ENCODE measurements at regions not wholly inside any gene's neighbourhood (a gene's known extent, or its start where the extent isn't known, plus 50 kb on each side); places are given as distances from the start of the nearest gene placed in this dataset.

GRCh38 chr13:67632590-67632989, 402.5 kb upstream of the PCDH9 start (continued):
- no peak for TF ChIP-seq SMARCE1 (IDR thresholded peaks at IDR 0.05)
- TF ChIP-seq NKRF (IDR thresholded peaks at IDR 0.05; ENCODE audit: borderline replicate concordance) = no peak
- TF ChIP-seq, protein P1, sequence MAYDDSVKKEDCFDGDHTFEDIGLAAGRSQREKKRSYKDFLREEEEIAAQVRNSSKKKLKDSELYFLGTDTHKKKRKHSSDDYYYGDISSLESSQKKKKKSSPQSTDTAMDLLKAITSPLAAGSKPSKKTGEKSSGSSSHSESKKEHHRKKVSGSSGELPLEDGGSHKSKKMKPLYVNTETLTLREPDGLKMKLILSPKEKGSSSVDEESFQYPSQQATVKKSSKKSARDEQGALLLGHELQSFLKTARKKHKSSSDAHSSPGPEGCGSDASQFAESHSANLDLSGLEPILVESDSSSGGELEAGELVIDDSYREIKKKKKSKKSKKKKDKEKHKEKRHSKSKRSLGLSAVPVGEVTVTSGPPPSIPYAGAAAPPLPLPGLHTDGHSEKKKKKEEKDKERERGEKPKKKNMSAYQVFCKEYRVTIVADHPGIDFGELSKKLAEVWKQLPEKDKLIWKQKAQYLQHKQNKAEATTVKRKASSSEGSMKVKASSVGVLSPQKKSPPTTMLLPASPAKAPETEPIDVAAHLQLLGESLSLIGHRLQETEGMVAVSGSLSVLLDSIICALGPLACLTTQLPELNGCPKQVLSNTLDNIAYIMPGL (CRISPR knock-in tag; IDR thresholded peaks at IDR 0.05) = no peak
- no peak for TF ChIP-seq STAT6 (CRISPR knock-in tag; IDR thresholded peaks at IDR 0.05)

GRCh38 chr13:67630640-67631039, 400.5 kb upstream of the PCDH9 start:
- no peaks in the 10 kb centered on the region for H3K79me2 ChIP-seq (ENCODE audit: control insufficient read depth, insufficient read depth, low read length)
- ChIA-PET POLR2A (no interaction called here), CTCF (ENCODE audit: low intra/inter-chr PET ratio) (no interaction called here)
- ATAC-seq (no peak), FAIRE-seq (no peak), DNase-seq (ENCODE audit: extremely low read depth in 1 of 4, low spot score in 3 of 4) (no peak)
- WGBS (ENCODE audit: insufficient coverage, low coverage, missing lambda C conversion rate) = 24% methylated on average over 3 of the region's 3 CpGs
- H3K9me1 ChIP-seq (ENCODE audit: control insufficient read depth, insufficient read depth, low read length) = no peaks in the 10 kb centered on the region
- in situ Hi-C loops (cut with MboI) = no loop called here
- no peaks in the 10 kb centered on the region for H3K9me3 ChIP-seq (replicated peaks; ENCODE audit: control insufficient read depth, insufficient read depth, low read depth, low read length)
- BruUV-seq (replicated peaks) = no TSS peak
- no peaks in the 10 kb centered on the region for H3K27me3 ChIP-seq (ENCODE audit: control insufficient read depth in 2 of 2, insufficient read depth in 2 of 2, low read length in 2 of 2)
- H2AFZ ChIP-seq (ENCODE audit: low read depth, low read length) = no peak overlapping the region
- no peaks in the 10 kb centered on the region for H3K36me3 ChIP-seq (ENCODE audit: control insufficient read depth, insufficient read depth, low read length)
- no peaks in the 10 kb centered on the region for H3K4me1 ChIP-seq (replicated peaks in 1 of 2; ENCODE audit: control insufficient read depth in 2 of 2, insufficient read depth in 2 of 2, low read length in 2 of 2)
- no peak overlapping the region for H3K9ac ChIP-seq (ENCODE audit: insufficient read depth in 1 of 2, low read depth in 2 of 2, low read length in 2 of 2)
- H3K4me3 ChIP-seq = no peak overlapping the region
- H3K27ac ChIP-seq (ENCODE audit: extremely low read depth, low read depth, low read length) = no peak overlapping the region
- intact Hi-C loops (cut with micrococcal nuclease) = no loop called here
- no peak overlapping the region for H3K4me2 ChIP-seq (ENCODE audit: insufficient read depth, low read length)
- H4K20me1 ChIP-seq (replicated peaks; ENCODE audit: control insufficient read depth, insufficient read depth, low read length) = no peaks in the 10 kb centered on the region
- TF ChIP-seq KLF10 (CRISPR knock-in tag; IDR thresholded peaks at IDR 0.05) (no peak), TCF7L2 (IDR thresholded peaks at IDR 0.05; ENCODE audit: low read depth, low read length) (no peak), KLF1 (tag; IDR thresholded peaks at IDR 0.05) (no peak), CAMTA2 (CRISPR knock-in tag; conservative IDR thresholded peaks at IDR 0.05) (no peak), BHLHE40 (IDR thresholded peaks at IDR 0.05; ENCODE audit: low read length) (no peak), KDM1A (IDR thresholded peaks at IDR 0.05) (no peak), ZNF785 (CRISPR knock-in tag; IDR thresholded peaks at IDR 0.05) (no peak), RBM34 (IDR thresholded peaks at IDR 0.05; ENCODE audit: borderline replicate concordance, insufficient read depth, low read length) (no peak)
- TF ChIP-seq, protein P2, sequence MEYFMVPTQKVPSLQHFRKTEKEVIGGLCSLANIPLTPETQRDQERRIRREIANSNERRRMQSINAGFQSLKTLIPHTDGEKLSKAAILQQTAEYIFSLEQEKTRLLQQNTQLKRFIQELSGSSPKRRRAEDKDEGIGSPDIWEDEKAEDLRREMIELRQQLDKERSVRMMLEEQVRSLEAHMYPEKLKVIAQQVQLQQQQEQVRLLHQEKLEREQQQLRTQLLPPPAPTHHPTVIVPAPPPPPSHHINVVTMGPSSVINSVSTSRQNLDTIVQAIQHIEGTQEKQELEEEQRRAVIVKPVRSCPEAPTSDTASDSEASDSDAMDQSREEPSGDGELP (CRISPR knock-in tag; IDR thresholded peaks at IDR 0.05; ENCODE audit: borderline replicate concordance) = no peak

All from K562 (cell line).